GM18499 (cell line): ENCODE measurements at regions not wholly inside any gene's neighbourhood (a gene's known extent, or its start where the extent isn't known, plus 50 kb on each side); places are given as distances from the start of the nearest gene placed in this dataset.

ENCODE experiments used
- ATAC-seq: cut with Tn5 transposase; IDR thresholded peaks from one replicate; pipeline ENCODE4 v1.9.1; 2021; ENCODE audit warnings: moderate number of reproducible peaks; ENCODE audit not compliant: insufficient read depth, unreplicated experiment

GRCh38 chr15:93517176-93517575 is 428.2 kb upstream of the RGMA start:
- ATAC-seq = no peak

GRCh38 chr15:93515256-93516051 is 426.4 kb upstream of the RGMA start:
- no peak for ATAC-seq

GRCh38 chr15:93506646-93507045 is 417.6 kb upstream of the RGMA start:
- no peak for ATAC-seq

- ATAC-seq = no peak
These were observed 416.5 kb upstream of the RGMA start for GRCh38 chr15:93505506-93505905.

GRCh38 chr15:93501946-93502345 is 412.9 kb upstream of the RGMA start:
- ATAC-seq = no peak

DNA sequence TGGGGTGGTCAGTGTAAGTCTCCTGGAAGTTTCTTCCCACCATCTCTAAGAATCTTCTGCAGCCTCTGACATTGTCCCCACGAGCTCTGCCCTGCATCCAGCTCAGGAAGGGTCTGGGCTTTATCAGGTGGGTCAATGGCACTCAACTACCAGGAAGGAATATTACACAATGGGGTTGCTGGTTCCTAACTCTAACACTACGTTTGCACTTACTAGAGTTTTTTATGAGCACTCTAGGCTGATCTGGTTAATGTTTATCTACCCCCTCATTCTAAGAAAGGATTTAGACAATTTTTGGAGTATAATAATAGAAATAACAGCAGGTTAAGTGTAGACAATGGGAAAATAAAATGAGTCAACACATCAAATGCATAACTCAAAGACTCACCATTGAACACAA is 411.1 kb upstream of the RGMA start:
- ATAC-seq = no peak

DNA sequence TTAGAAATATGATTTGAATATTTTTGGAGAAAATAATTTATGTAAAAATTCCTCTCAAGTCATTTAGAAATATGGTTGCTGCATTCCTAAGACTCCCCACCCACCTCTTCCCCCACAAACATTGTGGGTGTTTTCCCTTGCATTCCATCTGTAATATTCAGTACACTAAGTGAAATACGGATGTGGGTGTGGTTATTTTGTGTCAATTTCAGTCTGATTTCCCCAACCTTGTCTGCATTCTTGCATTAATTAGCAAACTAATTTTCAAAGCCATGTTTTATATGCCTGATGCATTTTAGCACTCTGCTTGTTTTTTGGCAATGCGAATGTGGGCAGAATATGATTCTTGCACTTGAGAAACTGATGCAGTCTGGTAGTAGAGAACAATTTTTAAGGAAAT is 408.3 kb upstream of the RGMA start:
- ATAC-seq = no peak

DNA sequence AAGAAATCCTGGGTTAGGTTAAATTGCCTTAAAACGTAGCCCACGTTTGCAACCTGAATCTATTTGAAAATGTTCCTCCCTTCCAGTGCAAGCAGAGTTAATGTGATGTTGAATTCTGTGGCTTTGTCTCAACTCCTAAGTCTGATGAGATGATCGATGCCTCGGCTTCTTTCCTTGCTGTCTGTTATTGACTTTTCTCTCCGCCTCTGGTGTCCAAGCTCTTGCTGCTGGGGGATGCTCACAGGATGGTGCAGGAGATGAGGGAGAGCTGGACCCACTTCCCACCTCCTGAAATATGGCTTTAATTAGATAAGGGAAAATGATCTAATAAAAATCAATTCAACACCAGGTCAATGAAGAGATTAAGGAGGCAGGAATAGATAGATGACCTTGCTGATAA is 407.9 kb upstream of the RGMA start:
- ATAC-seq = no peak

GRCh38 chr15:93495799-93496637 is 407.0 kb upstream of the RGMA start:
- ATAC-seq = no peak

DNA sequence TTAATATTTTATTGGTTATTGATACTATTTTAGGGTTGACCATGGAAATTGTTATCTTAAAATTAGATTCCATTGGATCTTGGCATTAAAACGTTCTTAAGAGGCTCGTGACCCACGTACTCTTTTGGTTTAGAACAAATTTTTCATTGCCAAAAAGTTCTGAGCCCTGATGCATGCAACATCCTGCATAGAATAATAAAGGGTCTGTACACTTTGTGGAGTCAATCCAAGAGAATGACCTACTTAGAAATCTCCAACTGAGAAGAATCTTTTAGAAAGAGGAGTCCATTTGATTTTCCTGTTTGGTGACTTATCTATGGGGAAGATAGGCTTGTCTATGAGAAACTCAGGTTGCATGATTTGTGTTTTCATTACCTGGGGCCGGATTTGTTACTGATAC is 404.2 kb upstream of the RGMA start:
- ATAC-seq = no peak

DNA sequence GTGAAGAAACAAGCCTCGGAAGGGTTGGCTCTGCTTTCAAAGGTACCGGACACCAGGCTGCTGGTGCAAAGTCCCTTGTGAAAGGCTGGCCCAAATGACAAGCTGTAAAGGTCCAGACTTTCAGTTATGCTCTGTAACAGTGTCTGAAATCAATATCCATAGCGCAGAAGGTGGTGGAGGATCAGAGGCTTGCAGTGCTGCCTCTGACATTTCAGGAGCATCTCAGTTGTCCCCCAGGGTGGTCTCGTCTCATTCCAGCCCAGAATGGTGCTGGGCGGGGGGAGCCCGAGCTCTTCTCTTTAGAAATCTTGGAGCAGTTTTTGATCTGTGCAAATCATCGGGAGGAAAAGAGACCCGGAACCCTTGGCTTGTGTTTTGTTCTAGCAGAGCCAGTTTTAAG is 402.3 kb upstream of the RGMA start:
- no peak for ATAC-seq

DNA sequence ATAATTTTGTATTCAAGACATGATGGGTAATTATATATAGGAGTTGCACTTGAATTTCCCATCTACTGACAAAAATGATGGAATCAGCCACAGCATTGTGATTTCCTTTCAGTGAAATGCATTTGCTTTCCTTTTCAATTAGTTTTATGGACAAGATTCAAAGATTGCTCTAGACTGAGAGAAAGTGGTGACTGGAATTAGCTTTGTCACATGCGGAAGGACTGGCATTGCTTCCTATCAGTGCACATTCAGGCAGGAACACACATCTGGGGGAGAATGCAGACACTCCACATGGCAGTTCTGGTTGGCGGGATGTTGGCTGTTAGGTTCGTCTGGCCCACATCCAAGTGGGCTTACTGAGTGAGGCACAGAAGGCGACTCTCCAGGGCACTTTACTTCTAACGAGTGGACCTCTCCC is 399.3 kb upstream of the RGMA start:
- ATAC-seq = no peak

DNA sequence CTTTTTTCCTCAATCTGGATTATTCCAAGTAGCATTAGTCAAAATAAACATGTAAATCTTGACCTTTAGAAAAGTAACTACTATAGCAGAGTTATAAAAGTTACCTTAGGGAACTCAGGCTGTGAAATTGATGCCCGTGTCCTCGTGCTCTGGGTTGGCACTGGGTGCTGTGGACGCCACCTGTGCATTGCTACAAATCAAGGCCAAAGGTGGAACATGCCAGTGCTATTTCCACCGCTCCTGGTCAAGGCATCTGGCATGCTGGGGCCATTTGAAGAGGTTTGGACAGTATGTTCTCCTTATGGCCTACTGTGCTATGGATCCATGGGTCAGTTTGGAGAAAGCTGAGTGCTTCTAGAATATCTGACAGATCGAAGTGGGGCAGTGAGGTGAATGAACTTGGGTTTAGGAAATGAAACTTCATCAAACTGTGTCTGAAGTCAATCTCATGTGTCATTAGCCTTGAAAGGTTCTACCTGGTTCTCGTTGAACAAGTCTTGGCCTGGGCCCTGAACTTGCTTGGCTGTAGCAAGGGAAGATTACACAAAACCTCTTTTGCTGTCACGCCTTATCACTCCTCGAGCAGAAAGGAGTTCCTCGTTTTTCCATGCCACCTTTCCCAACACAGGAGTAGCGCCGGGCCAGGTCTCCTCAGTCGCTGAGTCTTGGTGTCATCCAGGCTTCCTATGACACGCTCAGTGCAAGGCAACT is 397.6 kb upstream of the RGMA start:
- ATAC-seq = no peak

DNA sequence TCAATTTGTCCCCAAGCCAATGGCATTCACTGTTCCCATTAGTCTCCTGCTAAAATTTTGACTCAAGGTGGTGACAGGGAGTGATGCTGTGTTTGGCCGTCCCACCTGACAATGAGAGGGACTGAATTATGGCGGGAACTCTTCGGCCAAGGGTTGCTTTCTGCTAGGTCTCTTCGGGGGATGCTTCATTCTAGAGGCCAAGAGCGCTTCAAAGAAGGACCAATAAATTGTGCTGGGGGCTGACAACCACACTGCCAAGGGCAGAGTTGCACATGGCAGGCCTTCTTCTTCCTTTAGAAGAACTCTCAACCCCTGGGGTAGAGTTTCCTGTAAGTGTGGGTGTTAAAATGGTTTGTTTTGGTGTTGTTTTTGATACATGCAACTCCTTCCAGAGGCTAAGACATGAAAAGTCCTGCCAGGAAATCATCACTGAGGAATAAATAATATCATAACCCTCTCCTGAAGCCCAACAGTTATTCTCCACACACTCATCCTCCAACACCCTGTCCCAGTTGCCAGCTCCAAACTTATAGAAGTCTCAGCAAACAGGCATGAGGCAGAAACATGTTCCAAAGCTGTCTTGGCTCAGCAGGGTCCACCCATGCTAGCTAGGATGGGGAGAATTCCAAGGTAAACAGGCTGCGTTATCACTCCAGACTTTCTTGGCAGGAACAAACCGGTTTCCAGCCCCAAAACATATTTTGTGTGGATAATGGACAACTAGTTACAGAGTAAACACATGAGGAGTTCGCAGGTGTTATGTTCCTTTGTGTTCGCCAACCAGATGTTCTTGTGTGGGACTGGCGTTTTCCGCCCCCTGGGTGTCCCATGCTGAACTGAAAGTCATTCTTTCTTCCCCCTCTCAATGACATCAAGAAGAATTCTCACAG is 396.7 kb upstream of the RGMA start:
- ATAC-seq = no peak

DNA sequence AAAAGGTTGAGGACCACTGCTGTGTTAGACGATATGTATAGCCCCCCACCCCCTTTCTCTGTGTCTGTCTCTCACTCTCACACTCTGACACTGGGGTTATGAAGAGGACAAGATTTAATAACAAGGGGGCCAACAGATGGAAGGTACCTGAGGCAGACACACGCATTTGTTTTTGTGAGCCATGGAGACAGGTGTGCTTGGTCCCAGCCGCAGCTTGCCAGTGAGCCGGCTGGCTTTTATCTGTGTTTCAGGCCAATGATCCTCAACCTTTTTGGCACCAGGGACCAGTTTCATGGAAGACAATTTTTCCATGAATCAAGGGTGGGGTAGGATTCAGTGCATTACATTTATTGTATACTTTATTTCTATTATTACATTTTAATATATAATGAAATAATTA is 394.9 kb upstream of the RGMA start:
- no peak for ATAC-seq

GRCh38 chr15:93482731-93483130 is 393.7 kb upstream of the RGMA start:
- no peak for ATAC-seq

DNA sequence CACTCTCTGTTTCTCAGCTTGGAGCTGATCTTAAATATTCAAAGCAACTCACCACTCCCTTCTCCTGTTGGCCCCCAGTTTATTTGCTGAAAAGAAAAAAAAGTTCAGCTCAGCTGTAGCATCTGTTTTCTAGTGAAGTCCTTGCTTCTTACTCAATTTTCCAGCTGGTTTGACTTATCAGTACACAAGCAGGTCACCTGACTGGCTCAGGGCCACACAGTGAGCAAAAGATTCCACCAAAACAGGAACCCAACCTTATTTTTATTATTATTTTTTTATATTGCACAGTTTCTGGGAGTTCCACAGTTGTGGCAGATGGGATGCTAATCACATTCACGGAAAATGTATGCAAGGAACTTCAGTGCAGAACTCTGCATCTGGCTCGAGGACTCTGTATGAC is 390.7 kb upstream of the RGMA start:
- ATAC-seq = no peak

DNA sequence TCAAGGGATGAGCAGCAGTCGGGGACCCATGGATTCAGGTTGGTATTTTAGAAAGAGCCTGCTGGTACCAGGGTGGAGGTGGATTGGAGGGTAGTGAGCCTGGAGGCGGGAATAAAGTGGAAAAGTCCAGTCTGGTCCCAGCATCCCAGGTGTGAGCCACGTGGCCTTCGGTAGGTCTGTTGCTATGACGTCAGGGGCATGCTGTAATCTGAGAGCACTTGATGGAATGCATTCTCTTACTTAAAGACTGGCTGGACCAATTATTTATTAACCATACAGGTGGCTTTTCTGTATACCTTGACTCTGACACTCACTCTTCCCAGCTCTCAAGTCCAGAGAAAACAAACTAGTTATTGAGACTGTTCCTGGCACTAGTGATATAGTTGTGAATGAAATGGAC is 389.9 kb upstream of the RGMA start:
- ATAC-seq = no peak

GRCh38 chr15:93477721-93478120 is 388.7 kb upstream of the RGMA start:
- no peak for ATAC-seq

DNA sequence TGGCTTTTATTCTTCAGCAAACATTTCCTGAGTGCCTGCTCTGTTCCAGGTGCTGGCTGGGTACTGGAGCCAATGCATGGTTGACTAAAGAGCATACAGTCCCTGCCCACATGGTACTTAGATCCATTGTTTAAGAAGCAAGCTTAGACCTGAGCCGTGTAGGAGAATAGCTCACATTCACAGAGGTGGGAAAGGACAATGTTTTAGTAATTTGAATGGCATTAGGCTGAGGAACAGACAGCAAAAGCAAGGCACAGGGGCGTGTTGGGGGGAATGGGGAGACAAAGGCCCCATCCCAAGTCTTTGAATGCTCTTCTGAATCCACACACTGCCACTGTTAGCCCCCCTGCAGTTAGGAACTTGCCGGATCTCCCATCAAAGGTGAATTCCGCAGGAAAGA is 388.2 kb upstream of the RGMA start:
- no peak for ATAC-seq
